ENCODE measurements at regions not wholly inside any gene's neighbourhood (a gene's known extent, or its start where the extent isn't known, plus 50 kb on each side); places are given as distances from the start of the nearest gene placed in this dataset.

DNA sequence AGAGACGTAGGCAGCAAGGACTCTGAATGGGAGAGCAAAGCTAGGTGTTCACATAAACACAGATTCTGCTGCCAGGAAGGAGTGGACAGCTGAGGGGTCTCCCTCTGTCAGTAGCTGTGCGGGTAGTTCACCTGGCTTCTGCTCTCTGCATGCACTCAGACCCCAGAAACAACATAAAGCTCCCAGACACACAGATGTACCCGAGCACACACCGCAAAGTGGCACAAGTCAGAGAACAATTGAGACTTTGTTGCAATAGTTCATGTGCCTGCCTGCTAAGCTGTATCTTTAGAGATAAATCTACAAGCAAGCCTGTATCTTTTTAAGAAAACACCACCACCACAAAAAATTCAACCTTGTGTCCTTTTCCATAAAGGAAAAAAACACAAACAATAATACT lies 420.0 kb upstream of the ST6GAL2 start:
- Mint-ChIP-seq H3K4me1 (no peaks in the 10 kb centered on the region), H3K9me3 (peaks cover 0 to 17% (median 5%) of the 10 kb centered on the region in 7 donors), H3K27ac (no peak overlapping the region), H3K36me3 (no peaks in the 10 kb centered on the region), H3K4me3 (no peak overlapping the region), H3K27me3 (ENCODE audit: low read depth in 3 of 3) (no peaks in the 10 kb centered on the region)
- WGBS (ENCODE audit: insufficient coverage) = 95% methylated on average over 4 of the region's 4 CpGs
- Histone ChIP-seq H3K4me2 (replicated peaks; ENCODE audit: extremely low read depth, low read length, poor library complexity, severe bottlenecking) (no peak overlapping the region), H3K9ac (ENCODE audit: insufficient read depth, low read length, poor library complexity, severe bottlenecking) (no peak overlapping the region), H3K4me3 (replicated peaks in 1 of 3; ENCODE audit: low read depth in 2 of 3, low read length in 3 of 3) (no peak overlapping the region), H3K4me1 (ENCODE audit: control insufficient read depth in 1 of 2, insufficient read depth in 2 of 2, low read length in 2 of 2) (no peaks in the 10 kb centered on the region), H3K27me3 (ENCODE audit: control insufficient read depth in 2 of 2, insufficient read depth in 2 of 2, low read length in 2 of 2) (no peaks in the 10 kb centered on the region), H3K9me3 (replicated peaks in 1 of 2; ENCODE audit: control insufficient read depth in 1 of 2, insufficient read depth in 1 of 2, low read length in 2 of 2) (peaks cover 4% of the 10 kb centered on the region in 2 donors), H3K79me2 (ENCODE audit: insufficient read depth, low read length) (no peaks in the 10 kb centered on the region), H3K27ac (ENCODE audit: low read depth in 1 of 2, low read length in 2 of 2) (no peak overlapping the region), H4K20me1 (ENCODE audit: insufficient read depth, low read length) (no peaks in the 10 kb centered on the region), H3K36me3 (replicated peaks in 1 of 2; ENCODE audit: control insufficient read depth in 1 of 2, insufficient read depth in 2 of 2, low read length in 2 of 2) (no peaks in the 10 kb centered on the region), H2AFZ (ENCODE audit: insufficient read depth, low read depth, low read length, poor library complexity, severe bottlenecking) (no peak overlapping the region)
- TF ChIP-seq CTCF (IDR thresholded peaks at IDR 0.05) = no peak
- DNase-seq = no peak
- intact Hi-C loops (cut with micrococcal nuclease) = no loop called here

GRCh38 chr2:107306881-107307280 lies 420.9 kb upstream of the ST6GAL2 start:
- Histone ChIP-seq H3K4me2 (replicated peaks; ENCODE audit: extremely low read depth, low read length, poor library complexity, severe bottlenecking) (no peak overlapping the region), H3K79me2 (ENCODE audit: insufficient read depth, low read length) (no peaks in the 10 kb centered on the region), H2AFZ (ENCODE audit: insufficient read depth, low read depth, low read length, poor library complexity, severe bottlenecking) (no peak overlapping the region), H3K36me3 (replicated peaks in 1 of 2; ENCODE audit: control insufficient read depth in 1 of 2, insufficient read depth in 2 of 2, low read length in 2 of 2) (no peaks in the 10 kb centered on the region), H3K27ac (ENCODE audit: low read depth in 1 of 2, low read length in 2 of 2) (no peak overlapping the region), H3K9ac (ENCODE audit: insufficient read depth, low read length, poor library complexity, severe bottlenecking) (no peak overlapping the region), H3K9me3 (replicated peaks in 1 of 2; ENCODE audit: control insufficient read depth in 1 of 2, insufficient read depth in 1 of 2, low read length in 2 of 2) (peaks cover 4% of the 10 kb centered on the region in 2 donors), H3K4me1 (ENCODE audit: control insufficient read depth in 1 of 2, insufficient read depth in 2 of 2, low read length in 2 of 2) (no peaks in the 10 kb centered on the region), H3K4me3 (replicated peaks in 1 of 3; ENCODE audit: low read depth in 2 of 3, low read length in 3 of 3) (no peak overlapping the region), H4K20me1 (ENCODE audit: insufficient read depth, low read length) (no peaks in the 10 kb centered on the region), H3K27me3 (ENCODE audit: control insufficient read depth in 2 of 2, insufficient read depth in 2 of 2, low read length in 2 of 2) (no peaks in the 10 kb centered on the region)
- intact Hi-C loops (cut with micrococcal nuclease) = no loop called here
- H3K36me3 Mint-ChIP-seq = no peaks in the 10 kb centered on the region
- TF ChIP-seq CTCF (IDR thresholded peaks at IDR 0.05) = no peak
- no peak overlapping the region for H3K4me3 Mint-ChIP-seq
- H3K4me1 Mint-ChIP-seq = no peaks in the 10 kb centered on the region
- no peak overlapping the region for H3K27ac Mint-ChIP-seq
- peaks cover under 1 to 17% (median 5%) of the 10 kb centered on the region in 7 donors for H3K9me3 Mint-ChIP-seq
- DNase-seq = no peak
- H3K27me3 Mint-ChIP-seq (ENCODE audit: low read depth in 3 of 3) = no peaks in the 10 kb centered on the region
- no CpG with 5 or more reads among the region's 2 CpGs for WGBS (ENCODE audit: insufficient coverage)

Data from CD14-positive monocyte (primary cell).